Activated CD4-positive, alpha-beta T cell treated with anti-CD3 and anti-CD28 coated beads, Interleukin-2, amount 10 ng/mL, durations not matched to agents 24 days and 14 days (primary cell): ENCODE measurements at regions not wholly inside any gene's neighbourhood (a gene's known extent, or its start where the extent isn't known, plus 50 kb on each side); places are given as distances from the start of the nearest gene placed in this dataset.
"Not testable (repeated sequence)": the region's sequence is repeated elsewhere in the genome, so short reads cannot be mapped to it uniquely, and the experiment has no call there.

Experiments
- DNase-seq: peaks from one replicate; pipeline ENCODE4 v3.0.0; 2022
- H3K27ac Mint-ChIP-seq: one replicate; pipeline ENCODE4 v1.8.0; 2022; ENCODE audit warnings: mild to moderate bottlenecking, mixed read lengths
- H3K27me3 Mint-ChIP-seq: one replicate; pipeline ENCODE4 v1.8.0; 2022; ENCODE audit warnings: mixed read lengths
- H3K36me3 Mint-ChIP-seq: one replicate; pipeline ENCODE4 v1.8.0; 2022; ENCODE audit warnings: low read depth, mild to moderate bottlenecking, mixed read lengths
- H3K4me1 Mint-ChIP-seq: one replicate; pipeline ENCODE4 v1.8.0; 2021; ENCODE audit warnings: mixed read lengths
- H3K4me3 Mint-ChIP-seq: one replicate; pipeline ENCODE4 v1.8.0; 2022; ENCODE audit warnings: mild to moderate bottlenecking, moderate library complexity, mixed read lengths
- H3K9me3 Mint-ChIP-seq: one replicate; pipeline ENCODE4 v1.8.0; 2021; ENCODE audit warnings: mixed read lengths
- intact Hi-C: fragments of 100-400 bp; cut with micrococcal nuclease; formaldehyde crosslinking; loops from one replicate; pipeline ENCODE4 v1.15.1; 2023

GRCh38 chr19:33988601-33989000 is 183.7 kb upstream of the LSM14A start:
- Mint-ChIP-seq H3K27me3 (no peaks in the 10 kb centered on the region), H3K9me3 (peaks cover 17% of the 10 kb centered on the region), H3K4me3 (no peak overlapping the region), H3K36me3 (no peaks in the 10 kb centered on the region), H3K4me1 (no peaks in the 10 kb centered on the region), H3K27ac (no peak overlapping the region)
- DNase-seq, result no peak
- intact Hi-C loops, result no loop called here

DNA sequence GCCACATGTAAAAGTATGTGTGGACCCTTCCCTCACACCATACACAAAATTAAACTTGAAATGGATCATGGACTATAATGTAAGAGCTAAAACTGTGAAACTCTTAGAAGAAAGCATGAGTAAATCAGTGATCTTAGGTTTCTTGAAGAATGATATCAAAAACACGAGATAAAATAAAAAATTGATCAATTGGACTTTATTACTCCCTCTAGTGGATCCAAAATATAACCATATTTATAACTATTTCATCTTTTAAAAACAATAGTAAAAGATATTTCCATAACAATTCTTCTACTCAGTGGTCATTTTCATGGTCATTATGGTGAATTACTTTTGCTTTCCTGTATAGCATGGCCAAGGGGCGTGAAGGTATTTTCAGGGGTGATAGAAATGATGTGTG is 174.6 kb upstream of the LSM14A start:
- DNase-seq, result no peak
- Mint-ChIP-seq H3K4me1 (no peaks in the 10 kb centered on the region), H3K27ac (no peak overlapping the region), H3K27me3 (peaks cover 5% of the 10 kb centered on the region), H3K4me3 (no peak overlapping the region), H3K36me3 (no peaks in the 10 kb centered on the region), H3K9me3 (no peaks in the 10 kb centered on the region)
- intact Hi-C loops, result loop anchor here (5.0 kb wide), 1 partner anchor 220 kb away; no protein-coding TSS in a partner anchor

DNA sequence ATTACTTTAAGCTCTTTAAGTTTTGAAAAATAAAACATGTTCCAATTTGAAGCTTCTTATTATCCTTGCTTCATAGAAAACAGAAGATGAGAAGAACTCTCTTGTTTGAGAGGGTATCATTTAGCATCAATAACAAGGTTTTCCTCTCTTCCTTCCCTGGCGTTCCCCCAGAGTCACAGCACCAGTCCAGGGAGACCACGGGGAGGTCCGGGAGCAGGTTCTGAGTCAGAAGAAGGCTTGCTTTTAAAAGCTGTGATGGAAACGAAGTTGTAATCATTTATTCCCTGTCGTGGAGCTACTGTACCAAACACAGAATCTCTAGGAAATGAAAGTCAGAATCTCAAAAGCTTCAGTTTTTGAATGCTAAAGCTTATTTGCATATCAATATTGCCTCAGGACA is 174.0 kb upstream of the LSM14A start:
- Mint-ChIP-seq H3K4me1 (no peaks in the 10 kb centered on the region), H3K9me3 (no peaks in the 10 kb centered on the region), H3K36me3 (no peaks in the 10 kb centered on the region), H3K27me3 (peaks cover 5% of the 10 kb centered on the region), H3K4me3 (no peak overlapping the region), H3K27ac (no peak overlapping the region)
- DNase-seq, result no peak
- intact Hi-C loops, result loop anchor here (5.0 kb wide), 1 partner anchor 221 kb away; no protein-coding TSS in a partner anchor

GRCh38 chr19:33998739-33999345 is 173.5 kb upstream of the LSM14A start:
- peaks cover 9% of the 10 kb centered on the region for H3K27me3 Mint-ChIP-seq
- H3K4me1 Mint-ChIP-seq, result no peaks in the 10 kb centered on the region
- no peak for DNase-seq
- H3K9me3 Mint-ChIP-seq, result no peaks in the 10 kb centered on the region
- no peaks in the 10 kb centered on the region for H3K36me3 Mint-ChIP-seq
- H3K27ac Mint-ChIP-seq, result no peak overlapping the region
- intact Hi-C loops, result loop anchor here (5.0 kb wide), 1 partner anchor 222 kb away; no protein-coding TSS in a partner anchor
- H3K4me3 Mint-ChIP-seq, result no peak overlapping the region

DNA sequence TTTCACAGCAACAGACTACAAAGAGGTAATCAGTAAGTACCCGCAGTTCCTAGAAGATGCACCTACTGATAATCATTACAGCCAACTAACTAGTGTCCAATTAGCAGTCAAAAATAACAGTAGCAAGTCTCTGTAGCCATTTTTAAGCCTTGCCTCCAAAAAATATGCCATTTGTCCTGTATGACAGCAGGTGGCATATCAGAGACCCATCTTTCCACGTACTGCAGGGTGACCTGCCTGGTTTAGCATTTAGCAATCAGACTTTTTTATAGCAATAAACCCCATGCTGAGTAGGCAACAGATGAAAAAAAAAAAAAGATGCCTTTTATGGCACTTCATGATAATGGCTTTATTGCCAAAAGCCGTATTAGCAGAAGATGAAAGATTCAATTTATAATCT is 155.3 kb upstream of the LSM14A start:
- Mint-ChIP-seq H3K9me3 (peaks cover 5% of the 10 kb centered on the region), H3K4me3 (no peak overlapping the region), H3K4me1 (no peaks in the 10 kb centered on the region), H3K36me3 (no peaks in the 10 kb centered on the region), H3K27me3 (peaks cover 19% of the 10 kb centered on the region), H3K27ac (no peak overlapping the region)
- intact Hi-C loops, result no loop called here
- no peak for DNase-seq

DNA sequence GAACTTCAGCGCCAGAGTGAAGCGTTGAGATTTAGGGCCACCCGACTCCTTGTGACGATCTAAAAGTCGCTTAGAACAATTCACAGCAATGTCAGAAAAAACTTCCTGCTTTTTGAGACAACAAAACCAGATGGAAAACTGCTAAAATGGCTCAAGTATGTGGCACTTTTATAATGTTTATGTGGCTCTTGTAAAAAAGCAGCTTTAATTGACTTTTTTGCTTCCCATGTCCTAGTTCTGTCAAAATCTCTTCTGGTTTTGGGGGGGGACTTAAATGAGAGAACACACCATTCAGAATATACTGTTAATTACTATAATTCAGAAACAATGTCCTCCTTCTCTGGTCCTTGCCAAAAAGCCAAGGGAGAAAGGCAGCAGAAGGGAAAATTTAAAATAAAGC is 154.7 kb upstream of the LSM14A start:
- Mint-ChIP-seq H3K4me1 (no peaks in the 10 kb centered on the region), H3K27ac (no peak overlapping the region), H3K27me3 (peaks cover 17% of the 10 kb centered on the region), H3K9me3 (peaks cover 3% of the 10 kb centered on the region), H3K4me3 (no peak overlapping the region), H3K36me3 (no peaks in the 10 kb centered on the region)
- no peak for DNase-seq
- intact Hi-C loops, result no loop called here

- intact Hi-C loops, result no loop called here
- peaks cover 8% of the 10 kb centered on the region for H3K9me3 Mint-ChIP-seq
- peaks cover 17% of the 10 kb centered on the region for H3K27me3 Mint-ChIP-seq
- H3K36me3 Mint-ChIP-seq, result no peaks in the 10 kb centered on the region
- H3K27ac Mint-ChIP-seq, result no peak overlapping the region
- no peak for DNase-seq
- H3K4me1 Mint-ChIP-seq, result no peaks in the 10 kb centered on the region
- no peak overlapping the region for H3K4me3 Mint-ChIP-seq
Observed at GRCh38 chr19:34018546-34018945, 153.8 kb upstream of the LSM14A start.

DNA sequence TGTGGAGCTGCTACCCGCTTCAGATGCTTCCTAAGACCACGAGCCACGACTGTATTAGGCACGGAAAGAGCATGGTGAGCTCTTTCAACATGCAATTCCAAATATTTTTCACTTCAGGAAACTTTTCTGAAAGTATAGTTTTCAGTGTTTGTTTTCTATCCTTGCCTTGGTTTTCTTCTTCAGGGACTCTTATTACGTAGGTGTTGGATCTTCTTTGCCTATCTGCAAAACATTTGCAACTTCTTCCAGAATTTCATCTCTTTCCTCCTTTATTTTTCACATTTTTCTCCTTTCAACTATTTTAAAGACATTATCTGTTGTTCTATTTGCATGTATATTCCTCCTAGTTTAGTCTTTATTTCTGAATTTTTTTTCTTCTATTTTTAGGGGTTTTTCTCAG is 148.9 kb upstream of the LSM14A start:
- no peaks in the 10 kb centered on the region for H3K36me3 Mint-ChIP-seq
- H3K4me3 Mint-ChIP-seq, result no peak overlapping the region
- H3K27me3 Mint-ChIP-seq, result peaks cover 5% of the 10 kb centered on the region
- H3K4me1 Mint-ChIP-seq, result no peaks in the 10 kb centered on the region
- DNase-seq, result no peak
- H3K9me3 Mint-ChIP-seq, result peaks cover 12% of the 10 kb centered on the region
- H3K27ac Mint-ChIP-seq, result no peak overlapping the region
- intact Hi-C loops, result no loop called here

DNA sequence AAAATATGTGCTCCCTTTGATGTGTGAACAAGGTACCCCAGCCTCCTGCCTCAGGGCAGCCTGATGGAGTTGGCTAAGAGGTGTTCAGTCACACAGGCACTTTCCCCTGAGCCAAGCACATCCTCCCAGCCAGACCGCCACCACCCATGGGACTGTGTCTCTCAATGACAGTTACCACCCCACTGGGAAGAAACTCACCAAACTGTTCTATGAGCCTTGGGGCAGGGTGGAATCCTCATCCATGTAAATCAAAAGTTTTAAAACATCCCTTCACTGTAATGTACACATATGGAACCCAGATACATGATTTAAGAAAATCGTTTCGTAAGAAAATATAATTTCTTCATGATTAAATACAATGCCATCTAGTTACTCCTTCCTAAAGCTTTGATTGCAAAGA is 138.4 kb upstream of the LSM14A start:
- no peaks in the 10 kb centered on the region for H3K36me3 Mint-ChIP-seq
- no peaks in the 10 kb centered on the region for H3K4me1 Mint-ChIP-seq
- no peak overlapping the region for H3K4me3 Mint-ChIP-seq
- intact Hi-C loops, result no loop called here
- H3K27me3 Mint-ChIP-seq, result no peaks in the 10 kb centered on the region
- no peak overlapping the region for H3K27ac Mint-ChIP-seq
- no peak for DNase-seq
- no peaks in the 10 kb centered on the region for H3K9me3 Mint-ChIP-seq

DNA sequence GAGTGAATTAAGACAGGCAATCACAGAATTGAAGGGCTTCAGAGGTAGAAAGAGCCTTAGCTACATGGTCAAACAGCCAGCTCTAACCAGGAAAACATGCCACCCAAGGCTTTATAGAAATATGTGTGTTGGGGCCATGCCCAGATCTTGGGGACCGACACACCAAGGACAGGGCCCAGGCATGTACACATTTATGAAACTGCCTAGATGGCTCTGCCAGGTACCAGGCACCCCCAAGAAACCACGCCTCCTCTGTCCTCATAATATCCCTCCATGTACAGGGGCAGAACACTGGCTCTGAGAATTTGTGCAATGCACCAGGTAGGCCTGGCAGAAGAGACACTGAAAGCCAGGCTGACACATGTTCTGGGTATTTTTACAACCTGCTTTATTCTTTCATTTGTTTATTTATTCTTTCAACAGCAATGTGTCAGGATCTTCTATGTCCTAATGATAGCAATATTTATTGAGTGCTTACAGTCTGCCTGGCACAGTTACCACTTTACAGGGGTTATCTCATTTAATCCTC is 137.9 kb upstream of the LSM14A start:
- Mint-ChIP-seq H3K36me3 (no peaks in the 10 kb centered on the region), H3K4me1 (no peaks in the 10 kb centered on the region)

GRCh38 chr19:34041925-34042521 is 130.3 kb upstream of the LSM14A start:
- H3K4me1 Mint-ChIP-seq, result peaks cover 2% of the 10 kb centered on the region
- H3K4me3 Mint-ChIP-seq, result no peak overlapping the region
- H3K27ac Mint-ChIP-seq, result no peak overlapping the region
- H3K36me3 Mint-ChIP-seq, result no peaks in the 10 kb centered on the region
- H3K27me3 Mint-ChIP-seq, result no peaks in the 10 kb centered on the region
- H3K9me3 Mint-ChIP-seq, result no peaks in the 10 kb centered on the region
- intact Hi-C loops, result loop anchor here (1.0 kb wide), 1 partner anchor 103 kb away; no protein-coding TSS in a partner anchor
- peak; percentile 91 for DNase-seq

More for the DNA sequence above, 137.9 kb upstream of the LSM14A start:
- Mint-ChIP-seq H3K9me3 (no peaks in the 10 kb centered on the region), H3K4me3 (no peak overlapping the region), H3K27ac (no peak overlapping the region), H3K27me3 (no peaks in the 10 kb centered on the region)
- intact Hi-C loops, result no loop called here
- DNase-seq, result no peak

DNA sequence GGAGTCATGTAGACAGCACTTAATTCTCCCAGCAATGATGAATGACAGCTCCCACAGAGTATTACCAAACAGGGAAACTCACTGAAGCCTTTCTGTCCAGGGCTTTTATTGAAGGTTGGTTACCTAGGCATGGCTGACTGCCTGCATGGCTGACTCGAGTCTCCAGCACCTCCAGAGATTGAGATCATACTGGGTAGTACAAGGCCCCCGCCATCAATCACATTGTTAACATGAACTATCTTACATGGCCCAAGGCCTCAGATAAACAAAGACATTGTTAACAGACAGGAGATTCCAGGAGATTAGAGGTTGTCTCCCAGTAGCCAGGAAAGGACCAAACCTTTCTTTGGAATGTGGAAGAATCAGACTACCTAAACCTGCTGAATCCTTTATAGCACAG is 128.3 kb upstream of the LSM14A start:
- no peaks in the 10 kb centered on the region for H3K36me3 Mint-ChIP-seq
- H3K9me3 Mint-ChIP-seq, result no peaks in the 10 kb centered on the region
- no peak overlapping the region for H3K4me3 Mint-ChIP-seq
- no peaks in the 10 kb centered on the region for H3K27me3 Mint-ChIP-seq
- intact Hi-C loops, result no loop called here
- DNase-seq, result no peak
- H3K27ac Mint-ChIP-seq, result no peak overlapping the region
- H3K4me1 Mint-ChIP-seq, result peaks cover 2% of the 10 kb centered on the region

GRCh38 chr19:34049944-34050343 is 122.4 kb upstream of the LSM14A start:
- Mint-ChIP-seq H3K4me1 (no peaks in the 10 kb centered on the region), H3K36me3 (no peaks in the 10 kb centered on the region), H3K9me3 (no peaks in the 10 kb centered on the region), H3K27ac (no peak overlapping the region), H3K4me3 (no peak overlapping the region), H3K27me3 (peaks cover 2% of the 10 kb centered on the region)
- intact Hi-C loops, result no loop called here
- DNase-seq, result no peak

- not testable (repeated sequence) for H3K27ac Mint-ChIP-seq
Observed at GRCh38 chr19:34050430-34050829, 121.9 kb upstream of the LSM14A start.

More at GRCh38 chr19:34050430-34050829, 121.9 kb upstream of the LSM14A start:
- H3K36me3 Mint-ChIP-seq, H3K27me3 Mint-ChIP-seq, H3K4me3 Mint-ChIP-seq, intact Hi-C loops, H3K9me3 Mint-ChIP-seq, DNase-seq, H3K4me1 Mint-ChIP-seq: not testable (repeated sequence)
